Smooth muscle cell (in vitro differentiated cells): ENCODE measurements at regions not wholly inside any gene's neighbourhood (a gene's known extent, or its start where the extent isn't known, plus 50 kb on each side); places are given as distances from the start of the nearest gene placed in this dataset.
A peak's percentile ranks its signal among the peaks of the same experiment; 100 is the strongest.

Experiments used
- DNase-seq: peaks from one replicate; lab custom pipeline; 2025; ENCODE audit not compliant: unreplicated experiment; lab: John Stamatoyannopoulos, UW
- H2AFZ ChIP-seq: fragments of 200-600 bp; sonication (generic); 2 replicates; pipeline ENCODE4 v1.6.0; 2016; ENCODE audit warnings: antibody characterized with exemption, low read depth, mild to moderate bottlenecking
- H3F3A ChIP-seq: fragments of 200-600 bp; sonication (generic); 2 replicates; pipeline ENCODE4 v1.6.0; 2017; ENCODE audit warnings: antibody characterized with exemption, low read depth
- H3K27ac ChIP-seq: fragments of 200-600 bp; sonication (generic); 2 replicates; pipeline ENCODE4 v1.5.1; 2016; ENCODE audit warnings: low read depth, mild to moderate bottlenecking
- H3K27me3 ChIP-seq: fragments of 200-600 bp; sonication (generic); 2 replicates; pipeline ENCODE4 v1.6.1; 2016; ENCODE audit warnings: low read depth, mild to moderate bottlenecking
- H3K36me3 ChIP-seq: fragments of 200-600 bp; sonication (generic); 2 replicates; pipeline ENCODE4 v1.5.1; 2016; ENCODE audit warnings: low read depth
- H3K4me1 ChIP-seq: fragments of 200-600 bp; sonication (generic); 2 replicates; pipeline ENCODE4 v1.5.1; 2016; ENCODE audit warnings: low read depth
- H3K4me2 ChIP-seq: fragments of 200-600 bp; sonication (generic); 2 replicates; pipeline ENCODE4 v1.6.0; 2016; ENCODE audit warnings: mild to moderate bottlenecking
- H3K4me3 ChIP-seq: fragments of 200-600 bp; sonication (generic); 2 replicates; pipeline ENCODE4 v1.5.1; 2016; ENCODE audit warnings: mild to moderate bottlenecking
- H3K79me2 ChIP-seq: fragments of 200-600 bp; sonication (generic); 2 replicates; pipeline ENCODE4 v1.6.0; 2016; ENCODE audit warnings: low read depth, mild to moderate bottlenecking
- H3K9ac ChIP-seq: fragments of 200-600 bp; sonication (generic); 2 replicates; pipeline ENCODE4 v1.6.0; 2016; ENCODE audit warnings: low read depth
- H3K9me3 ChIP-seq: fragments of 200-600 bp; sonication (generic); replicated peaks from 2 replicates; pipeline ENCODE4 v1.5.1; 2016; ENCODE audit warnings: low read depth
- H4K20me1 ChIP-seq: fragments of 200-600 bp; sonication (generic); 2 replicates; pipeline ENCODE4 v1.6.0; 2016; ENCODE audit warnings: low read depth
- WGBS: methylation state at CpG from one replicate; pipeline ENCODE4 v1.1.7; 2016; ENCODE audit warnings: low lambda C conversion rate; 5-methylcytosine and 5-hydroxymethylcytosine counted together
- TF ChIP-seq, protein P1 (sequence below): fragments of 200-600 bp; sonication (generic); IDR thresholded peaks from 2 replicates; pipeline ENCODE4 v1.5.1; 2017; ENCODE audit warnings: borderline replicate concordance, mild to moderate bottlenecking, antibody characterized with exemption; ENCODE audit not compliant: insufficient read depth, poor library complexity, severe bottlenecking

GRCh38 chr2:41695198-41696113 is 352.4 kb upstream of the PKDCC start:
- TF ChIP-seq, protein P1, sequence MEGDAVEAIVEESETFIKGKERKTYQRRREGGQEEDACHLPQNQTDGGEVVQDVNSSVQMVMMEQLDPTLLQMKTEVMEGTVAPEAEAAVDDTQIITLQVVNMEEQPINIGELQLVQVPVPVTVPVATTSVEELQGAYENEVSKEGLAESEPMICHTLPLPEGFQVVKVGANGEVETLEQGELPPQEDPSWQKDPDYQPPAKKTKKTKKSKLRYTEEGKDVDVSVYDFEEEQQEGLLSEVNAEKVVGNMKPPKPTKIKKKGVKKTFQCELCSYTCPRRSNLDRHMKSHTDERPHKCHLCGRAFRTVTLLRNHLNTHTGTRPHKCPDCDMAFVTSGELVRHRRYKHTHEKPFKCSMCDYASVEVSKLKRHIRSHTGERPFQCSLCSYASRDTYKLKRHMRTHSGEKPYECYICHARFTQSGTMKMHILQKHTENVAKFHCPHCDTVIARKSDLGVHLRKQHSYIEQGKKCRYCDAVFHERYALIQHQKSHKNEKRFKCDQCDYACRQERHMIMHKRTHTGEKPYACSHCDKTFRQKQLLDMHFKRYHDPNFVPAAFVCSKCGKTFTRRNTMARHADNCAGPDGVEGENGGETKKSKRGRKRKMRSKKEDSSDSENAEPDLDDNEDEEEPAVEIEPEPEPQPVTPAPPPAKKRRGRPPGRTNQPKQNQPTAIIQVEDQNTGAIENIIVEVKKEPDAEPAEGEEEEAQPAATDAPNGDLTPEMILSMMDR, result no peak
- no peaks in the 10 kb centered on the region for H3K79me2 ChIP-seq
- no peak overlapping the region for H3K27ac ChIP-seq
- H3K4me3 ChIP-seq, result no peak overlapping the region
- 77% methylated on average over 8 of the region's 8 CpGs for WGBS
- H3K36me3 ChIP-seq, result no peaks in the 10 kb centered on the region
- peaks cover 16% of the 10 kb centered on the region for H3K27me3 ChIP-seq
- H3K9ac ChIP-seq, result no peak overlapping the region
- H2AFZ ChIP-seq, result no peak overlapping the region
- no peaks in the 10 kb centered on the region for H3K9me3 ChIP-seq
- no peak for DNase-seq
- H4K20me1 ChIP-seq, result no peaks in the 10 kb centered on the region
- no peaks in the 10 kb centered on the region for H3K4me1 ChIP-seq
- H3F3A ChIP-seq, result no peaks in the 10 kb centered on the region
- H3K4me2 ChIP-seq, result no peak overlapping the region

DNA sequence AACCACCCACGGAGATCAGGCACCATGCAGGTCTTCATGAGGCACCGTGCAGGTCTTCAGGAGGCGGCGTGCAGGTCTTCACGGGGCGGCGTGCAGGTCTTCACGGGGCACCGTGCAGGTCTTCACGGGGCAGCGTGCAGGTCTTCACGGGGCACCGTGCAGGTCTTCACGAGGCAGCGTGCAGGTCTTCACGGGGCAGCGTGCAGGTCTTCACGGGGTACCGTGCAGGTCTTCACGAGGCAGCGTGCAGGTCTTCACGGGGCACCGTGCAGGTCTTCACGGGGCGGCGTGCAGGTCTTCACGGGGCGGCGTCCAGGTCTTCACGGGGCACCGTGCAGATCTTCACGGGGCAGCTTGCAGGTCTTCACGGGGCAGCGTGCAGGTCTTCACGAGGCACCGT is 350.4 kb upstream of the PKDCC start:
- Histone ChIP-seq H3K9ac (no peak overlapping the region), H3K4me3 (no peak overlapping the region), H3K9me3 (no peaks in the 10 kb centered on the region), H3K4me2 (no peak overlapping the region), H3K36me3 (no peaks in the 10 kb centered on the region), H3F3A (no peaks in the 10 kb centered on the region), H3K27ac (no peak overlapping the region), H3K79me2 (no peaks in the 10 kb centered on the region), H3K27me3 (peaks cover 22% of the 10 kb centered on the region), H3K4me1 (no peaks in the 10 kb centered on the region), H4K20me1 (no peaks in the 10 kb centered on the region), H2AFZ (no peak overlapping the region)
- WGBS, result 98% methylated on average over 25 of the region's 36 CpGs
- TF ChIP-seq, protein P1, result no peak
- DNase-seq, result no peak

- Histone ChIP-seq H4K20me1 (no peaks in the 10 kb centered on the region), H3K9ac (no peak overlapping the region), H3F3A (no peaks in the 10 kb centered on the region), H3K79me2 (no peaks in the 10 kb centered on the region), H3K4me2 (peak overlapping the region; percentile 20), H3K4me3 (no peak overlapping the region), H3K36me3 (no peaks in the 10 kb centered on the region), H3K4me1 (no peaks in the 10 kb centered on the region), H3K27me3 (peaks cover 26% of the 10 kb centered on the region), H3K27ac (no peak overlapping the region), H2AFZ (no peak overlapping the region), H3K9me3 (no peaks in the 10 kb centered on the region)
- TF ChIP-seq, protein P1, result peak; percentile 62
- 47% methylated on average over 18 of the region's 18 CpGs for WGBS
- DNase-seq, result no peak
Measured at GRCh38 chr2:41698678-41699422, 349.0 kb upstream of the PKDCC start.
